NCI-H1436 (cell line): ENCODE measurements at regions not wholly inside any gene's neighbourhood (a gene's known extent, or its start where the extent isn't known, plus 50 kb on each side); places are given as distances from the start of the nearest gene placed in this dataset.
A peak's percentile ranks its signal among the peaks of the same experiment; 100 is the strongest.

Experiments
- DNase-seq: peaks from one replicate; lab custom pipeline; 2025; lab: John Stamatoyannopoulos, UW

GRCh38 chr1:96964761-96965160 lies 243.2 kb downstream of the PTBP2 start:
- no peak for DNase-seq

DNA sequence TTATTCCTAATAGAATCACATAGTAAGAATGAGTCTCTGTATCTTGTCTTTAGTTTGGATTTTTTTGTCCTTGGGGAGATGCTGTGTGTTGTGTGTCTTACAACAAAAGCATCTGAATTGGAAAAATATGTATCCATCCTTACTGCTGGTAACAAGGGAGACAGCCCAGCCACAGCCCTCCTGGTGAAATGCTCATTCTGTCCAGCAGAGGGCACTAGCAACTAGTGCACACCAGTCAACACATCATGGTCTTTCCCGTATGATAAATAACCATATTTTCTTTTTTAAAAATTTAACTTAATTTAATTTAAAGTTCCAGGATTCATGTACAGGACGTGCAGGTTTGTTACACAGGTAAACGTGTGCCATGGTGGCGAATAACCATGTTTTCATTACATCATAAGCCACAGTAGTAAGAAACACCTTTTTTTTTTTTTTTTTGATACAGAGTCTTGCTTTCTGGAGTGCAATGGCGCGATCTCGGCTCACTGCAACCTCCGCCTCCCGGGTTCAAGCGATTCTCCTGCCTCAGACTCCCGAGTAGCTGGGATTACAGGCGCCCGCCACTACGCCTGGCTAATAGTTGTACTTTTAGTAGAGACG lies 245.1 kb downstream of the PTBP2 start:
- peak; percentile 49 for DNase-seq

GRCh38 chr1:96967311-96967710 lies 245.7 kb downstream of the PTBP2 start:
- DNase-seq = no peak

GRCh38 chr1:96968541-96968940 lies 247.0 kb downstream of the PTBP2 start:
- no peak for DNase-seq

DNA sequence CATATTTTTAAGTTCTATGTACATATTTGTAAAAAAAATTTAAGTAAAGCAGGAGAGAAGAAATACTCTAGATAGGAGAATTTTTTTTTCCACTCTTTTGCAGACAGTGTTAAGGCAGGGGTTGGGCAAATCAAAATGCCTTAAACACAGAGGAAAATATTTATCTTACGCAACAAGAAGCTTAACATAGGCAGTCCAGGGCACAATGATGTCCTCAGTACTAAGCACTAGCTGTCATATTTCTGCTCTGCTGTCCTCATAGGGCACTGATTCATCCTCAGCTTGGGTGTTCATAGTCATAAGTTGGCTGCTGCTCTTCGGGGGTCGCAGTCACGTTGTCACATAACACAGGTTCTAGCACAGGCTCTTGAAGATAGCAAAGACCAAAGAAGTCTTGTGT lies 247.4 kb downstream of the PTBP2 start:
- DNase-seq = no peak

DNA sequence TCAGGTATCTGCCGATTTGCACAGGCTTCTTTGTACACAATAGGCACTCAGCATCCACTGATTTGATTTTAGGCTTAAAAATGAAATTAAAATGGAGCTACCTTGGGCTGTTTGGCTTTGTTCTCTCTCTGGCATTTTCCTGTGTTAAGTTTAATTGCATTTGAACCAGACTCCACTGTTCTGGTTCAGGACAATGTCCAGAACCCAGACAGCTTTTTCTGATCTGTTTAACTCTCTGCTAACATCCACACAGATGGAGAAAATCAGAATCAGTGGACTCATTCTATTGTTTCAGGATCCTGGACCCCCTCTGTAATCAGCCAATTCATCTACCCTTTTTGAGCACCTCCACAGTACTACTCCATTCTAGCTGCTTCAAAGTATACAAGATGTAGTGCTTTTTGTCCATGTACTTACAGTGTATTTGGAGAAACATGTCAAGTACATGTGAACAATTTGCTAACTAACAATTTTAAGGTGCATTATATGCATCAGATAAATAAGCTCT lies 248.1 kb downstream of the PTBP2 start:
- DNase-seq = no peak

DNA sequence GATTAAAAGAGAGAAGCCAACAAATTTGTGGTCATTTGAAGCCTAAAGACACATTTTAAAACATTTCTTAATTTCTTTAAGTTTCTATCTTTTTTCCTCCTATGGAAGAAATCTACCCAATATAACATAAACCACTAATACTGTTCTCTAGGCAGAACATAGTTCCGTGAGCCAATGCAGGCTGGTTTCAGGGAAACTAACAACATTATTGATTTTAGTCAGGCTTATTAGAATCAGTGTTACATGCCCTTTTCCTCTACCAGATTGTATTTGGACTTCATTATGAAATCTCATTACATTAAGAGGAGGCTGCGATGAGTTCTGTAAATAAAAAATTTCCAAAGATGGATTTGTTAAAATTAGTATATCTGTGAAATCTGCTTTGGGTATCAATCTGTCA lies 249.9 kb downstream of the PTBP2 start:
- DNase-seq = no peak

DNA sequence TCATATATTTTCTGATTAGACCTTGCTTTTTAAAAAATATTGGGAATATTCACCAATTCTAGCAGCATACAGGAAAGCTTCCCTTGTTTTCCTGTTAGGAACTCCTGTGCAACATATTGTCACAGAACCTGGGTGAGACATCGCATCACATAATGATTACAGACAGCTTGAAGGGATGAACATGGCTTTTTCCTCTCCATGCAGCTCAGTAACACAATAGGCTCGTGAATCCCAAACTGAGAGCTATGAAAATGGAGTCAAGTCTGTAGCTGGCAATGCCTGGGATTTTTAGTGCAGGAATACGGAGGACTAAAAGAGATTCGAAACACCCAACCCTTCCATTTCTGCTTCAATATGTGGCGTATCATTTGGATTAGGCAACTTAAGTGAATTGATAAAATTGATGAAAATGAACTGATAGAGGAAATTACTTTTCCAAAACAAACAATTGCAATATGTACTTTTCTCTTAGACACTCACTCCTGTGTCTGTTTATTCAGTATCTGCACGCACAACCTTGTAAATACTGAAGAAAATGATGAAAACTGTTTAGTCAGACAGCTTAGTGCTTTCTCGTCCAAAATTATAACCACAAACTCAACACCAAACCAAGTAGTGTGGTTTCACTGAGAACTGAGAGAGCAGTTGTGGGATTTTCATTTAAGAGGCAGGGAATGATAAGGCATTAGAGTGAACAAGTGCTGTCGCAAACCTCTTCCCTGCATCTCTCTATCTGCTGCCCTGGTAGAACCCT lies 250.4 kb downstream of the PTBP2 start:
- no peak for DNase-seq

DNA sequence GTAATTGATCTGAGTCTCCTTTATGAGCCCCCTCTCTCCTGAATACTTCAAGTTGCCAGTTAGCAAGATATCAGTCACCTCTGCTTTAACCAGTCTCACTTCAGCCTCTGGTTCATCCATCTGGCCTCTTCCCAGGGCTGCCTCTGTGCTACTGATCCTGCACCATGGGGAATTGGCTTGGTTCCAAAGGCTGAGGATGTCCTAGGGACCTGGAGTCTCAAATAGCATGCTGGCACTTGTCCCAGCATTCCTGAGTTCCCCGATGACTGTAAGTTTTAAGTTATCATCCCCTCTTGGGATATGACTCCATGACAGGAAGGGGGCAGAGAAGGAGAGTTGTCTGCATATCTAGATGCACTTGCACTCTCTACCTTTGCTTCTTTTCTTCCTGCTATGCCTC lies 252.0 kb downstream of the PTBP2 start:
- DNase-seq = no peak

- DNase-seq = no peak
Measured at GRCh38 chr1:96978444-96978843, 256.9 kb downstream of the PTBP2 start.

DNA sequence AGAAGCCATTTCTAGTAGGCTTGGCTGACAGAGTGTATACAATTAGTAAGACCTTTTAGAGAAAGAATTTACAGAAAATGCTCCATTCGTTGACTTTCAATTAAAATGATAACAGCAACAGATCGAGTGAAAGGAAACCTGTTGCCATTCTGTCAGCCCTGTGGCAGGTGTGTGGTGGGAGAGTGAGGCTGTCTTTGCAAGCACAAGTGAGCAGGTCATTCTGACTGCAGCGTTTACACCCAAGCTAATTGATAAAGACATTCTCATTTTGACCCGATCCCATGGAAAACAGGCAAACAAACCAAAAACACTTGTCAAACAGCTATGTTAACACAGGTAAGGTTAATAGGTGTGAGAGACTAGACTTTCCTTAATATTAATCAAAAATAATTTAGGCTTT lies 257.3 kb downstream of the PTBP2 start:
- DNase-seq = no peak

DNA sequence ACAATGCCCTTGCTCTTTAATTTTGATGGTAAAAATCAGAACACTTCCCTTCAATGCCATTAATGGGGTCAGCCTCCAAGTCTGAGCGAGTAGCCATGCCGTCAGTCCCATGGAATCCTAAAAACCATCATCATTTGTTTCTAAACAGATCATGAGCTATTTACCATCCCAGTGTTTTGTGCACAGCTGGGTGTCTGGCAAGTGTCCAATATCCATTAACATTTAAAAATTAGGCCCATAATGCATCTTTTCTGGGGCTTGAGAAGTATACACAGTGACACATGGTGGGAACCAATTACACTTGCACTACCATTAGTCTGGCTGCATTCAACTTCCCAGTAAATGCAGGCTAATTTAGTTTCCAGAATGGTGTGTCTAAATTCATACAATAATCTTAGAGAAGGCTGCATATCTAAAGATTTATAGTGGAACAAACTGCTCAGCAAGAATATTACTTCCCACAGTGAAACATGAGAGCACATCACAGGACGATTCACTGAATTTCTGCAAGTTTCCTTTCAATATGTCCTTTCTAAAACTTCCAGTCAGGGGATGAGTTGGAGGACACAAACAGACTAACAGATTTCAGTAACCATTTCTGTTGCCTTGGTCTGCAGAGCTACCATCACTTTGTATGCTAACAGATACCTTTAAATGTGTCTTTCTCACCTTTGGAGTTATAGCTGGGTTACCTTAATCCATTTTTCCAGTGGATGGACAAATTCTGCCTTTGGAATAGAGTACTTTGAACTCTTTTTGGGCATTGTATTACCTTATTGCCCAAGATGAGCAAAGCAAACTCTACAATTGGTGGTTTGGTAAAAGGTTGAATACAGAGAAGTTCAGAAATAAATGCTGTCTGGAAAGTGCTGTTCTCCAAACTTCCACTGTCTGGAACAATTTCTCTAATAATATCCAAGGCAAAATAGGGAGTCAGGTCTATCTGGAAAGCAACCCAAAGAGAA lies 258.0 kb downstream of the PTBP2 start:
- peak; percentile 77 for DNase-seq

DNA sequence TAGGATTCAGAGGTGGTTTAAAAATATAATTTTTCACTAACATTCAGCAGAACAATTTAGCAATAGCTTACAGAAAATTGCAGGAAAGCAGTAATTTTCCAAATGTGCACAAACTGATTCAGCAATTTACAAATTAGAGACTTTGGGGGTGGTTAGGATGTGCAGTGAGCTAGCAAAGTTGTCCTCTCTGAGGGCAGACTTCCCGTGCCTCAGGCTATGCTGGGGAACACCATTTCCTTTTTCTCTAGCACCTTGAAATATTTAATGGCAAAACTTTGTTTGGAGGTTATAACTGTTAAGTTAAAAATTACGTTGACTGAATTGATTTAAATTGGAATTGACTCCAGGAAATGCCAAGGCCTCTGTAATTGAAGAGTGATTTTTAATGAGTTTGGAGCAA lies 258.9 kb downstream of the PTBP2 start:
- peak; percentile 10 for DNase-seq

- no peak for DNase-seq
Measured at GRCh38 chr1:96981181-96981580, 259.6 kb downstream of the PTBP2 start.

- no peak for DNase-seq
Measured at GRCh38 chr1:96982118-96982517, 260.5 kb downstream of the PTBP2 start.

GRCh38 chr1:96983866-96984265 lies 262.3 kb downstream of the PTBP2 start:
- DNase-seq = no peak

DNA sequence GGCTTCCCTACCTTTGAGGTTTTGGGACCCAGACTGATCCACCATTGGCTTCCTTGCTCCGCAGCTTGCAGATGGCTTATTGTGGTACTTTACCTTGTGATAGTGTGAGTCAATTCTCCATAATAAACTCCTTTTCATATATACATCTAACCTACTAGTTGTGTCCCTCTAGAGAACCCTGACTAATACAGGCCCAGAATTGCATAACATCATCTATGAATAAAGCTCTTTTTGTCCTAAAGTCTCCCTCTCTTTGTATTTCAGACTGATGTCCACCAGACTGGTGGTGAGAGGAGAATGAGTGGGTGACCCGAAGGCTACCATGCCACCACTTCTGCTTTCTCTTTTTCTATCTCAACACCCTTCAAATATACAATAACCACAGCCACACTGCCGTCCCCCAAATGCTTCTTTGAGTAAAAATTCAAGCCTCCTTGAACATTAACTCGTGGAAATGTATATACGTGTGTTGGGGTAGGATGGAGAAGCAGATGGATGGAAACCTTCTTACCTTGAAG lies 265.7 kb downstream of the PTBP2 start:
- no peak for DNase-seq

DNA sequence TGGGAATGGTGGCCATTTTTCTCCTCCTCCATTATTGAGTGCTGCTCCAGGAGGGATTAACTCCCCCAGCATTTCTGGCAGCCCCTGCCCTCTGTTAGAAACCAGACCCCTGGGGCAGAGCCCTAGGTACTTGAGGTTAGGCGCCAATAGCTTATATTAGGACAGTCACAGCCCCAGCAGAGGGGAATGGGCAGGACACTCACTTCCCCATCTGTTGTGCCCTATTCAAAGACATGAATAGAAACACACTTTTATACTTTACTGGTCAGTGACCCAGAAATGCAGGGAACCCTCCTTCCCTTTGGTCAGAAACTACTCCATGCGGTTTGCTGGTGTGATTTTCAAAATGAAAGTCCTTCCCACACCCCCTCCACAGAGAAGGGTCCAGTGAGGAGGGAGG lies 267.7 kb downstream of the PTBP2 start:
- DNase-seq = no peak

GRCh38 chr1:96990136-96990535 lies 268.6 kb downstream of the PTBP2 start:
- DNase-seq = no peak

GRCh38 chr1:96991261-96991660 lies 269.7 kb downstream of the PTBP2 start:
- DNase-seq = no peak

DNA sequence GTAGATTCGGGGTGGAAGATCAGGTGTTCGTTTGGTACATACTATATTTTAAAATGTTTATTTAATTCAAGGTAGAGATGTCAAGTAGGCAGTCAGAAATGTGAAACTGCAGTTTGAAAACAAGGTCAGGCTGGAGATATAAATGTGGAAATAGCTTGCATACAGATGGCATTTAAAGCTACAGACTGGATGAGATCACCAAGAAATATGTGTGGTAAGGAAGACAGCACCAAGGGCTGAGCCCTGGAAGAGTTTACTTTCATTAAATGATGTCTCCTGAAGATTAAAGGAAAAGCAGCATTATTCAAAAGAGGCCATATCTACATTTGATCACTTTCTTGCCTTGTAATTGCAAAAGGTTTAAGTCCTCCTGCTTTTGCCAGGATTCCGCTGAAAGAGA lies 271.3 kb downstream of the PTBP2 start:
- no peak for DNase-seq

DNA sequence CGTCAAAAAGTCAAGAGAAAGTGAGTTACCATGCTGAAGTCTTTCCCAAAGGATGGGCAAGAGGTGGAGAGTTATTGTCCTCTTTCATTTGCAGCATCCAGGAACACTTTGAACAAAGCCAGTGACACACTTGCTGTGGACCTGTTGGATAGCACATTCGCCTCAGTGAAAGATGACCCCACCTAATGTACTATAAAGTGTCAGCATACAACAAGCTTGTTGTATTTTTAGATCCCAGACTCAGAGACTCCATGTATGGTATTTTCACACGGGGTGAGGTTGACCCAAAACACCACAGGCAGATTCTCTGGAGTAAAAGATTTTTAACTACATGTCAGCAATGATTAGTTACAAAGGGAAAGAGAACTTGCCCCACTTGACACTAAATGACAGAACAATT lies 273.8 kb downstream of the PTBP2 start:
- DNase-seq = no peak
